ENCODE measurements at regions not wholly inside any gene's neighbourhood (a gene's known extent, or its start where the extent isn't known, plus 50 kb on each side); places are given as distances from the start of the nearest gene placed in this dataset.

DNA sequence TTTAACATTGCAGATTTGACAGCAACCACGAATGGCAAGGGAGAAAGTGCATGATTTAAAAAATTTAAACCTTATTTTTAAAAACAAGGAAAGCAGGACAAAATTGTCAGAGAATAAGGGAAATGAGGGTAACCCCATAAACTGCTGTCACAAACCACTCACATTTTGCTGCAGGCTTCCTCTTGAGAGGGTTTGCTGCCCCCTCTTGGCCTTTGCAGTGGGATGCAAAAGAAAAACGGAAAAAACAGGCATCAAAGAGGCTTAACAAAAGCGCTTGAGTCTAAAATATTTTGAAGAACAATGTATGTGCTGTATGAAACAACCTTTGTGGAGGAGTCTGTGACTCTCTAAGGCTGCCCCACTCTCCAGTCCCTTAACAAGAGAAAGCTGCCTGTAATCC lies 91.6 kb downstream of the TMX3 start:
- peak; percentile 20 for DNase-seq

DNA sequence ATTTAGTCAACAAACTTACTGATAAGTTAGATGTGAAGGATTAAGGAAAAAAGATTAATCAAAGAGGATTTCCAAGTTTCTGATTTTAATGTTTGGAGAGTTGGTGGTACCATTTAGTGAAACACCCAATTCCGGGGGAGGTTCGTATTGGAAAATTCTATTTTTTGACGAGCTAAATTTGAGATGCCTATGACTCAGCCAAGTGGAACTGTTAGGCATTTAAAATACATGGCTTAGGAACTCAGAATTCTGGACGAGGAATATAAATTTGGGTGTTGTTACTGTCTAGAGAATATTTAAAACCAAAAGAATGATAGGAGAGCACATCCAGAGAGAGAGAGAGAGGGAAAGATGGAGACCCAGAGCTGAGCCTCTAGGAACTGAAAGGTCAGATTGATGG lies 103.6 kb downstream of the TMX3 start:
- no peak for DNase-seq

DNA sequence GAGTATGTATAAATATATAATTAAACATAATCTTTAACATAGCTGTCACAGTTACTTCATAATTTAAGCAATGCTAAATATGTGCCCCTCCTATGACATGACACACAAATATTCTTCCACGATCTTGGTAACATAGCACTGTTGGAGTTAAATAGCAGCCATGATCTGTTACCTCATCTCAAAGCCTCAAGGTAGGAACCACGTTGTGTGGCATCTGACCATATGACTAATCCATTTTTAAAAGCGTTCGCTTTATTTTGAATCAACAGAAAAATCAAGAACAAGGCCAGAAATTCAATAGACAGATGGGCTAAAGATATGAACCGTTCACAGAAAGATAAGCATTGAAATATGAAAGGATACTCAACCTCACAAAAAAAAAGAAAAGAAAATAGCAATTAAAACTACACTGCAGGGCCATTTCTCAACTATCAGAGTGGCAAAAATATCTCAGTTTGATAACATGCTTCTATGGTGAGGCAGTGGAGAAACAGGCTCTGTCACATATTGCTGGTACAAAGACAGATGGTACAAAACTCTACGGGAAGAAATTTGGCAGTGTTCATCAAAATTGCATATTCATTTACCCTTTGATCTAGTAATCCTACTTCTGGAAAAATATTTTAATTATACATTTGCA lies 105.9 kb downstream of the TMX3 start:
- no peak for DNase-seq

DNA sequence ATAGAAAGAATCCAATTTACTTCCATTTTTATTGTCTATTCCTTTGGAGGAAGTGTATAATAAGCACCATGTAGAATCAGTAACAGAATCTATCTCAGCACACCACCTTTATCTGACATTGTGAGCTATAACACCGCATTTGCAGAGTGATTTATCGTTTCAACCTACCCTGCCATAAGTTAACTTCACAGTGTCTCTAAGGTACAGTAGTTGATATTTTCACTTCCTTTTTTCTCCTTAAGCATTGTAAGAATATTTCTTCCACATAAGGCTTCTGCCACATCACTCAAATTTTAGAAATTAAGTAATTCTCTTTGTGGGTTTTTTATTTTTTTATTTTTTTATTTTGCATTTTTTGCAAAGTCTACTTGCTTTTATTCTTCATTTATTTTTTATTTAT lies 107.1 kb downstream of the TMX3 start:
- DNase-seq = no peak

DNA sequence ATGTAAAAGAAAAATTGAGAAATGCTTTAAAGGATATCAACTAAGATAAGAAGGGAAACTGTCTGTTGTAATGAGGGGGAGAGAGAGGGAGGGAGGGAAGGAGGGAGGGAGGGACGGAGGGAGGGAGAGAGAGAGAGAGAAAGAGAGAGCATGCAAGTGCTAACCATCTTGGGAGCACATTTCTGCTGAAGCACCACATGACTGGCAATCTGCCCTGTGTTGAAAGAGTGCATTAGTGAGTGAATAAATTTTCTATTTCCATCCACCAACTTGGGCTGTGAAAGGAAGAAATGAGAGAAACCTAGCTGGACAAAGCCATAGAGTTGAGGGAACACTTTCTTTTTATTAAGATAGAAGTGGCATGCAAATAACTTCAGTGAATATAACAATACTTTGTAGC lies 110.7 kb downstream of the TMX3 start:
- DNase-seq = no peak

DNA sequence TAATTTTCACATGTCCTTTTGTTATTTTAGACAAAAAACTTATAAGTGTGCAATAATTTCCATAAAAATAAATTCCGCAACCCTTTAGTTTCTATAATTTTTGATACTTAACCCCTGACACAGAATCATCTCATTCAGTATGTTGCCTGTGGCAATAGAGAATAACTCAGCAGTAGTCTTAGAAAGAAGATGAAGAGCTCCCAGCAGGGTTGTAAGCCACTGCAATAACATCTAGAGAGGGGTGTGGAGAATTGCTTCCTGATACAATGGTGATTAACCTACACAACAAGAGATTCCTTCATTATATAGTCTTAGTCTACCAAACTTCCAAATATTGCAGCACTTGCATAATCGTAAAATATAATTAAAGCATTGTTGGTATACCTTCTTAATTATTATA lies 118.9 kb downstream of the TMX3 start:
- DNase-seq = no peak

DNA sequence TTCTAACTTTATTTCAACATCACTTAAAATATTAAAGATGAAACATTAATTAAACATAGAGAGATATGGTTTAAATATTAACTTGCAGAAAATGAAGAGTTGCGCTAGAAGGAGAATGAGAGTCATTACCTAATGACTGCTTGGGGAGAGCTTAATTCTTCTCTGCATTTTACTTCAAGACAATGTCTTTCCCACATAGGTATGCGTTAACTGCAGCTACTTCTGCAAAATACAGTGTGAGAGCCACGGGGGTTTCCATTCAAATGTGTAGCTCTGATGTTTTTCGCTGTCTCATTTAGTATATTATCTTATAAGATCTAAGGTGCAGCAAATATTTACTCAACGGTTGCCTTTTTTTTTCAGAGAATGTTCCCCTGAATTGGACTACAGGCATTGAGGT lies 126.7 kb downstream of the TMX3 start:
- no peak for DNase-seq

DNA sequence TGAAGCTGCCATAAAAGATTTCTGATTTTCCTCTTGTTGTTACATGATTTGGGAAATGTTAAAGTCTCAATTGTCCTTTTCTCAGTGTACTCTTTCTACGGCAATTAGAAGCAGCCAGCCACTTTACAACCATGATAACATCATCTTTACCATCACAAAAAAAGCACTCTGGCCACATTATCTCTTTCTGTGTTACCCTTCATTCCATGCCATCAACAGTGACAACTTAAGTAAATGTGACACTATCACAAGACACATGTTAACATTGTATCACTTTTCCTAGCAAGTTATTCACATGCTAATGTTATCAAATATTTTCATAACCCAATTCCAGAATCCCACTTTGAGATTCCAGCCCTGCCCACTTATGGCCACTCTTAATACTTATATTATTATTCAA lies 131.2 kb downstream of the TMX3 start:
- no peak for DNase-seq

DNA sequence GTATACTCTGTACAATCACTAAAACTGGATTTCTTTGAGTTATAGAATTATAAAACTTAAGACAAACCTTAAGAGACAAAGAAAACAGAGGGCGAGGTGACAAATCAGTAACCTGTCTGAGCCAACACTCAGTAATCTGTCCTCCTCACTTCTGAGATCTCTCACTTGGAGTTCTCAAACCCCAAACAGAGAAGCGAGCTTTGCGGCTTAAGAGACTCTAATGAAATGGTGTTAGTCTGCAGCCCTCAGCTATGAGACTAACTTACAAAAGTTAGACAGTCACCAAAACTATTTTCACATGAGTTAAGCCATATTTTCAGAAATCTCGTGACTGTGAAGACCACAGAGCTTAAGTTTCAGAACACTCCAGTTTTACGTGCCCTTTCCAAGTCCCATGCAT lies 140.6 kb downstream of the TMX3 start:
- no peak for DNase-seq

DNA sequence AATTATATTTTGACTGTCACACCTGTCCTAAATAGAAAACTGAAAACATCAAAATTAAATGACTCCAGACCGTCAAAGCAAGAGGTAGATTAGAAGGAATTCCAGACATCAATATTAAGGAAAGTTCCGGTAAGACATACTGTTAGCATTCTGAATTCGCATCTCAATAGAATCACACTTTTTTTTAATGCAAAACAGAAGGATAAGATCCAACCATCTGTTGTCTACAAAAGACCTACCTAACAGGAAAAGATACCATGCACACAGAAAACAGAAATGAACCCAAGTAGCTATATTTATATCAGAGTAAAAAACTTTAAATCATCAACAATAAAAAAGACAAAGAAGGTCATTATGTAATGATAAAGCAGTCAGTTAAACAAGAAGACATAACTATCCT lies 145.0 kb downstream of the TMX3 start:
- DNase-seq = no peak

DNA sequence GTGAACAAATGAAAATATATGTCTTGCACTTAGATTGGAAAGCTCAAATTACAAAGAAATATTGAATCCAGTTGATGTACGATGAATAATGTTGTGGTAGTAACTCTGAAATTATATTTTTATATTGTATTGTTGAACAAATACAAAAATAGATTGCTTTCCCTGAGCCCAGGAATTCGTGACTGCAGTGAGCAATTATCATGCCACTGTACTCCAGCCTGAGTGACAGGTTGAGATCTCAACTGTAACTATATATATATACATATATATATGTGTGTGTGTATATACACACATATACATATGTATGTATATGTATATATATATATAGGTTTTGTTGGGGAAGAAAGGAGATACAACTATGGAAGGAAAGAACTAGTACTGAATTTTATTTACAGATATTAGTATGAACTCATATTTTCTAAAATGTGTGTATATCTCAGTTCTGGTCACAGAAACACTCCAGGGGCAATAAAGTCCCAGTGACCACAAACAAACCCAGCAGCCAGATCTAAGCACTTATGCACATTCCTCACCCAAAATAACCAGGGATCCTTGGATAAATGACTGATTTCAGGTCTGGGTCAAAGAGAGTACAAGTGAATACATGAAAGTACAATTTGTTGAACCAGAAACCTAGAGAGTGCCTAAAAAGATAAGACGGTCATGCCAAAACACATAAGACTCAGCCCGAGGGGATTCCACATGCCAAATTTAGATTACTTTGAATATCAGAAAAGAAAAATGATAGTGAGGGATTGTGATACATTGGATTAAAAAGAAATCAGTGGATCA lies 146.3 kb downstream of the TMX3 start:
- DNase-seq = no peak

DNA sequence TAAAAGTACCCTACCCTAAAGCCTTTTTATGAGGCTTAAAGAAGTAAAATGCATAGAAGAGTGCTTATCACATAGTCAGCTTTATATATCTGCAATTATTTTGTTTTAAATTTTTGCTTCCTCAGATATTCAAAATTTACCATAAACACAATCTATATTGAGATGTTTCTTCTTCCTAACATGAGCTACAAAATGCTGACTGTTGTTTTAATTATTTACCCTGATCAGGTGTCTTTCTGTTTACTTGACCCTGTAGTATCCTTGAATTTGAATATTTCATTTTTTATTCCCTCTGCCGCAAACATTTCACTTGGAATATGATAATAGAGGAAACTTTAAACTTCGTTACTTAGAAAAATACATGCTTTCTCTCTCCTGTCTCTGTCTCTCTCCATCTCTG lies 147.9 kb downstream of the TMX3 start:
- no peak for DNase-seq

DNA sequence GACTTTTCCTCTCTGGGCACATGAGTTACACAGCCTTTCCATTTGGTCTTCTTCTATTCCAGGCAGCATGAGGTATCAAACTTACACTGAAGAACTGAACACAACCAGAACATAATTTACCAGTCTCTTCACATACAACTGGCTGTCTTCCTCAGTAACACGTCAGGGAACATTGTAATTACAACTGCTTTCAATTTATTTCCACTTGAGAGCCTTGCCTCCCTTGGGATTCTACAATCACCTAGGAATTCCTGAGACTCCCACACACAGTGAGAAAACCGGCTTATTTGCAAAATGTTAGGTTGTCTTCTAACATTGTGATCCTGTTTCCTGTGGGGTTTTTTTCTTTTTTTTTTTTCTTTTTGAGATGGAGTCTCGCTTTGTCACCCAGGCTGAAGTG lies 149.9 kb downstream of the TMX3 start:
- no peak for DNase-seq

DNA sequence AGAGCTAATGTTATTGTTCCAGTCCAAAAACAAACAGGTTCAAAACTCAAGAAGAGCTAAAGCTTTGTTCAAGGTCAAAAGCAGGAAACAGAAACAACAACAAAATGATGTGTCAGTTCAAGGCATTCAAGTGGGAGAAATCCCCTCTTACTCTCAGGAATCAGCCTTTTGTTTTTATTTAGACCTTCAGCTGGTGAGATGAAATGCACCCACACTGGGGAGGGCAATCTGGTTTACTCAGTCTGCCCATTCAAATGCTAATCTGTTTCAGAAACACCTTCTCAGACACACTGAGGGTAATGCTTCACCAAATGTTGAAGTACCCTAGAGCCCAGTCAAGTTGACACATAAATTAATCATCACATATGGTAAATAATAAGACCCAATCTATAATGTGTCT lies 150.6 kb downstream of the TMX3 start:
- DNase-seq = no peak

DNA sequence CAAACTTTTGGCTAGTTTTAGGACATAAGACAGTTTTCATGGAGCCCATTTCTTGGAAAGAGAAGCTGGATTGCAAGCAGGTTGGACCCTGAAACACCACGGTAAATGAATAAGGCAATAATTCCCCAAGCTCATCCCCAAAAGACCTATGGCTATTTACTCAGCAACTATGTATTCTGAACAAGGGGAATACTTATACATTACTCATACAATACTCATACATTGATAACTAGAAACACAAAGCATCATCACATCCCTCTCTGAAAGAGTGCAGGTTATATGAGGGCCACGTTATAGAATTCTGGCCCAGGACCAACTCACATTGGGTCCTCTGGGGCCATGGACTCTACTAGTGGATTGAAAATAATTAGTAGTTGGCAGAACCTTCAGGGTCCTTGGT lies 154.8 kb downstream of the TMX3 start:
- no peak for DNase-seq

DNA sequence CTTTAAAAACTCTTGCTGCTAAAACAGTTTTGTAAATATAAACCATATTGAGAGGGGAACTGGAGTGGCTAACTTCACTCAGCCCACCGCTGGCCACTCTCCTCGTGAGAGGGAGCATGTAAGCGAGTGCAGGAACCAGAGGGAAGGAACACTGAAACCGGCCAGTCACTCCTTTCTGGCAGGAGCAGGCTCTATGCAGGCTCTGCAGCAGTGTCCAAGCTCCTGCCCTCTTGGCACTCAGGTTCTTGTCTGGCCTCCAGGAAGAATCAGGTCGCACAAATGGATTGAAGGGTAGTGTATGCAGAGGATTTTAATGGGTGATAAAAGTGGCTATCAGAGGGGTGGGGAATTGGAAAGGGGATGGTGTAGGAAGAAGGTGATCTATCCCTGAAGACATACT lies 157.7 kb downstream of the TMX3 start:
- no peak for DNase-seq

DNA sequence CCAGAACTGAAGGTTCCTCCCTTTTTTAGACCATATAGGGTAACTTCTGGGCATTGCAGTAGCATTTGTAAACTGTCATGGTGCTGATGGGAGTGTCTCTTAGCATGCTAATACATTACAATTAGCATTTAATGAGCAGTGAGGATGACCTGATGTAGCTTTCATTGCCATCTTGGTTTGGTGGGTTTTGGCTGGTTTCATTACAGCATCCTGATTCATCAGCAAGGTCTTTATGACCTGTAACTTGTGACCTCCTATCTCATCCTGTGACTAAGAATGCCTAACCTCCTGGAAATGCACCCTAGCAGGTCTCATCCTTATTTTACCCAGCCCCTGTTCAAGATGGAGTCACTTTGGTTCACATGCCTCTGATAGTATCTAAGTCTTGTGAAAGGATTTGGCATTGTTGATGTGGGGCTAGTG lies 159.0 kb downstream of the TMX3 start:
- DNase-seq = no peak

DNA sequence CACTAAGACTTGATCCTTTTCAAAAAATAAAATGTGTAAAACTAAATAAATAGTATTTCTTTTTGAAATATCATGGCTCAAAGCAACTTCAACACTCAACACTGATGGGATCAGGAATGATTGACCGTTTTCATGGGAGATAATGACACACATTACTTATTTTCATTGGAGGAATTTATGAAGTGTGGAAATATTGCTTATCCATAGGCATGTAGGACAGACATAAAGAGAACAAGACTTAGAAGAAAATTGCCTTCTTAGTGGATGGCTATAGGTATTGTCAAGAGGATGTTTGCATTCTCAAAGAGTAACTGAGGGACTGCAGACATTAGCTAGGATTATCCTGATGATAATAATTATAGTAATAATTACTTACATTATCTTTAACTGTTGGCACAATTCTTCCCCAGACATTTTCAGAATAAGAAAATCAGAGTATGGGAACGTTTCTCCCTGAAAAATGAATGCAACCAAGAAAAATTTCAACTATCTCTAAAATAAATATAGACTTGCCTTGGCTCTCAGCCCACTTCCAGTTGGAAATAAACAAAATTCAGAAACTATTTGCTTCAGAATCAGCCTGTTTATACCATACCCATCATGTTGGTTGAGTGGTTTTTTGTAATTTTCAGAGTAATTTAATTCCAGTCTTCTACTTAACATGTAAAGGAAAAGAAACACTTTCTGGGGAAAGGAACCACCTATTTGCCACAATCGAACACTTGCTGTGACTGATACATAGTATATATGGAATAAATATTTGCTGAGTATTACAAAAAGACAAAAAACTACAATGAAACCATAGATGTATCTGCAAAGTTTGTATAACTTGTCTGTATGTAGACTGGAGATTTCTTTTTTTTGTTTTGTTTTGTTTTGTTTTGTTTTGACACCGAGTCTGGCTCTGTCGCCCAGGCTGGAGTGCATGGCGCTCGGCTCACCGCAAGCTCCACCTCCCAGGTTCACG lies 165.7 kb downstream of the TMX3 start:
- DNase-seq = no peak

DNA sequence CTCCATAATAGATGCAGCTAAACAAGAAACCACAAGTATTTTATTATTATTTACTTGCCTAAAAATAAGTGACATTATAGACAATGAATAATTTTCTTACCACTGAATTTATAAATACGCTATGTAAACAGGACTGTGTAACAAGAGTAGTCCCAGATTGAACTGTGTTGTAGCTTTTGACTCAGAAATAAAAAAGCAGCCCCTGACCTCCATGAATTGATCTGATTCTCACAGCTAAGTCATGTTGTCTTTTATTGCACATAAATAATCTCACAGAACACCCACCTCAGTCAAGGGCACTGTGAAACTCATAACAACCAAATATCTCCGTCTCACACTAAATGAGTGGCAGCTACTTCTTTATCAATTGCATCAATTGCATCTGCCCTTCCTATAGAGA lies 171.6 kb downstream of the TMX3 start:
- no peak for DNase-seq

DNA sequence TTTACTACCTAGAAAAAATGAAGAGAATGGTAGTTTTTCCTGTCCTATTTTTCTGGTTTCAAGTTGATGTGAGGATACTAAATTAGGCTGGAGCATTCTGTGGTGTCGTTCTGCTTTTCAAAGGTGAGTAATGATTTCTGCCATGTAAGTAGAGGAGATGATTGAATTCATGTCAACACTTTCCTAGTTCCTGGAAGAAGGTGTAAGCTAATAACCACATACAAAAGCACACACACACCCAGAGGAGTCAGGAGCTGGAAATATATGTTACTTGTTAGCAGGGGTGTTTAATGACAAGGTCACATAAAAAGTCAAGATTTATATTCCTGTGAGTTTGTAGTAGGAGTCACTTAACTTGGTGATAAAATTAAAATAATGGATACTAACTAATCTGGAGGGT lies 172.1 kb downstream of the TMX3 start:
- no peak for DNase-seq

DNA sequence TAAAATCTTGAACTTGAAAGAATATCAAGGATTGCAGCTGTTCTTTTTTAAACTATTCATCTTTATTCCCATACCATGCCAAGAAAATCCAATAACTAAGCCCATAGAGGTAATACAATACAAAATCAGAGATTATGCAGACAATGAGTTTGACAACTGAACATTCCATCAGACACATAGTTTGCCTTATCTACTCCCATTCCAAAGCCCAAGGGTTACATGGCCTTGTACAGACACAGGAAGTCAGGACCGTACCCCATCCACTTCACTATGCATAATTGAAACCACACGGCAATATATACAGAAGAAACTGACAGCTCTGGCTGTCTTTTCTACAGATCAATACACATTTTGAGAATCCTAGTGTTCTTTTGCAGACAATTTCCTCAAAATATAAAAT lies 181.3 kb downstream of the TMX3 start:
- DNase-seq = no peak

DNA sequence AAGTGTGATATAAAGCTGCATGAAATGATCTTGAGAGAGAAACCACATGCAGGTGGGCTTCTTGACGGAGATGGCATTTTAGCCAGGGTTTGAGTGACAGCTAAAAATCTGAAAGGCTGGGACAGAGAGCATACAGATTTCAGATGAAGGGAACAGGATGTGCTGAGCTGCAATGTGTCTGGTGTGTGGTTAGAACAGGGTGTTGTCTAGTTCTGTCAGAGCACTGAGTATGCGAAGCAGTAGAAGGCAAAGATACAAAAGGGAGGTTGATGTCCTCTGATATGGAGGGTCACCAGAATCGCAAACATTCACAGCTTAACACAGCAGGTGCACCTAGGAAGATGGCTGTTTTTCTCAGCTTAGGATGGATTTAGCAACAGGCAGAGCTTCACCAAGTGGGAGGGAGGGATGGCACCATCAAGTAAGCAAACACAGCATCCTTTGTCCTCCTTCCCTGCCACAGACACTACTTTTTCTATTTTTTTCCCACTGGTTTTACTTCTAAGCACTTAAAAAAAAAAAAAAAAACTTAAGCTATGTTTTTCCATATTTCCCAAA lies 182.5 kb downstream of the TMX3 start:
- no peak for DNase-seq

DNA sequence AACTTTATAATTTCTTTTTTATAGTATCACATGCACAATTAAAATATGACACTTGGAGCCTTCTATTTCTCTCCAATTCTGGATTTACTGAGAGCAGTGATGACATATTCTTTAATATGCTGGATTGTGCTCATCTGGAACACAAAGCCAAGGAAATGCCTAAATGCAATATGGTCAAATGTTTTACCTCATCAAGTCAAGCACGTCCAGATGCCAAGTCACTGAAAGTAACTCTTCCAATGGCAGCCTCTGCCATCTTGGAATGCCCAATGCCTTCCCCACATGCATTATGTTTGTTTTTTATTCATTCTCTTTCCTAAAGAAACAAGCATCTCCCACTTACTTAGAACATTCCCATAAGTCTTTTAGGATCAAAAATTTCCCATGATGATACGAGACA lies 189.8 kb downstream of the TMX3 start:
- DNase-seq = no peak
